GM12878 (cell line): ENCODE measurements at regions not wholly inside any gene's neighbourhood (a gene's known extent, or its start where the extent isn't known, plus 50 kb on each side); places are given as distances from the start of the nearest gene placed in this dataset.

Experiments
- ATAC-seq: fragments of 200-7000 bp; cut with Tn5 transposase; 3 replicates; pipeline ENCODE4 v1.9.1; 2020; ENCODE audit warnings: mild to moderate bottlenecking, moderate library complexity
- BruUV-seq: library from RNA; stranded (reverse); fragments of 400-500 nt; replicated peaks from 2 replicates; lab custom pipeline; 2021; lab: Mats Ljungman, UMichigan
- CTCF ChIA-PET: fragments of 300-600 bp; sonication (Branson Sonifier 250); formaldehyde crosslinking; extraction: SDS; loops from one replicate; lab custom pipeline; 2021; ENCODE audit warnings: inconsistent platforms; lab: Yijun Ruan, JAX
- POLR2A ChIA-PET: fragments of 350-600 bp; formaldehyde crosslinking; extraction: SDS; loops from one replicate; lab custom pipeline; 2021; ENCODE audit warnings: inconsistent platforms; lab: Charles Lee
- RAD21 ChIA-PET: fragments of 300-600 bp; sonication (Branson Sonifier 250); formaldehyde crosslinking; loops from one replicate; lab custom pipeline; 2023; ENCODE audit warnings: antibody characterized with exemption; ENCODE audit not compliant: unreplicated experiment; lab: Charles Lee
- SMC1A ChIA-PET: fragments of 300-600 bp; sonication (Branson Sonifier 250); formaldehyde crosslinking; loops from one replicate; lab custom pipeline; 2023; ENCODE audit not compliant: unreplicated experiment, uncharacterized antibody; lab: Charles Lee
- DNase-seq: peaks from one replicate; pipeline ENCODE4 v3.0.0-alpha.2; 2011; ENCODE audit warnings: low read depth, low spot score
- FAIRE-seq: peaks from 3 replicates; lab custom pipeline; 2011; peaks lifted over from hg19 to GRCh38; lab: Jason Lieb, UNC
- H2AFZ ChIP-seq: 2 replicates; pipeline ENCODE4 v1.6.0; 2011; ENCODE audit warnings: low read depth, low read length, control low read depth; ENCODE audit not compliant: control insufficient read depth
- H3K27ac ChIP-seq: 2 replicates; pipeline ENCODE4 v1.5.1; 2011; ENCODE audit warnings: control low read depth; ENCODE audit not compliant: control insufficient read depth, insufficient read depth
- H3K27me3 ChIP-seq, 2 experiments: replicated peaks in 1 of 2; 2 replicates each; pipeline versions ENCODE4 v1.6.0 to v1.6.1; 2011; ENCODE audit warnings: low read length in 1 of 2; ENCODE audit not compliant: control insufficient read depth in 2 of 2, insufficient read depth in 2 of 2
- H3K36me3 ChIP-seq, 2 experiments: 2 replicates each; pipeline ENCODE4 v1.5.1; 2011; ENCODE audit warnings: low read length in 1 of 2; ENCODE audit not compliant: control insufficient read depth in 2 of 2, insufficient read depth in 2 of 2
- H3K4me1 ChIP-seq: 2 replicates; pipeline ENCODE4 v1.6.1; 2011; ENCODE audit warnings: mild to moderate bottlenecking, low read length, moderate library complexity, mixed read lengths; ENCODE audit not compliant: control insufficient read depth, insufficient read depth
- H3K4me2 ChIP-seq: 2 replicates; pipeline ENCODE4 v1.6.0; 2011; ENCODE audit warnings: control low read depth; ENCODE audit not compliant: control insufficient read depth, insufficient read depth
- H3K4me3 ChIP-seq: fragments of 200-600 bp; sonication (generic); 2 replicates; pipeline ENCODE4 v1.5.1; 2016
- H3K79me2 ChIP-seq: 2 replicates; pipeline ENCODE4 v1.6.0; 2011; ENCODE audit warnings: low read length; ENCODE audit not compliant: control insufficient read depth, insufficient read depth
- H3K9ac ChIP-seq: 2 replicates; pipeline ENCODE4 v1.8.0; 2011; ENCODE audit warnings: low read length, control low read depth, mixed read lengths; ENCODE audit not compliant: control insufficient read depth, insufficient read depth
- H3K9me3 ChIP-seq: replicated peaks from 3 replicates; pipeline ENCODE4 v1.5.1; 2011; ENCODE audit warnings: mild to moderate bottlenecking, low read length; ENCODE audit not compliant: control insufficient read depth, insufficient read depth
- H4K20me1 ChIP-seq: 2 replicates; pipeline ENCODE4 v1.6.0; 2011; ENCODE audit not compliant: control insufficient read depth, insufficient read depth
- CUX1 ChIP-seq: IDR thresholded peaks from 2 replicates; pipeline ENCODE4 v1.6.1; 2012; ENCODE audit warnings: improper control_type of control experiment, low read depth, low read length; ENCODE audit not compliant: insufficient replicate concordance
- ESRRA ChIP-seq: IDR thresholded peaks from 2 replicates; pipeline ENCODE4 v1.6.1; 2012; ENCODE audit warnings: mild to moderate bottlenecking, low read length, improper control_type of control experiment
- FOXK2 ChIP-seq: fragments of 450-650 bp; IDR thresholded peaks from 2 replicates; pipeline ENCODE4 v1.6.1; 2017; ENCODE audit warnings: mild to moderate bottlenecking, moderate library complexity
- FOXM1 ChIP-seq: IDR thresholded peaks from 2 replicates; pipeline ENCODE4 v1.6.1; 2012; ENCODE audit warnings: low read depth, mild to moderate bottlenecking, inconsistent platforms, low read length, moderate library complexity
- IRF3 ChIP-seq: fragments of 450-650 bp; IDR thresholded peaks from 2 replicates; pipeline ENCODE4 v1.6.1; 2014; ENCODE audit warnings: mild to moderate bottlenecking
- POLR2AphosphoS2 ChIP-seq: IDR thresholded peaks from 2 replicates; pipeline ENCODE4 v1.6.1; 2011; ENCODE audit warnings: low read depth, mild to moderate bottlenecking, low read length, improper control_type of control experiment, moderate library complexity
- TAF1 ChIP-seq: IDR thresholded peaks from 2 replicates; pipeline ENCODE4 v1.6.1; 2011; ENCODE audit warnings: mild to moderate bottlenecking, low read depth, low read length, borderline replicate concordance
- ZNF24 ChIP-seq: fragments of 450-650 bp; IDR thresholded peaks from 2 replicates; pipeline ENCODE4 v1.6.1; 2017; ENCODE audit warnings: antibody characterized with exemption, mild to moderate bottlenecking
- WGBS: methylation state at CpG from one replicate; pipeline ENCODE4 v1.1.6; 2016; ENCODE audit warnings: low lambda C conversion rate; ENCODE audit not compliant: insufficient replicate concordance, insufficient coverage; ENCODE audit errors: missing lambda C conversion rate; 5-methylcytosine and 5-hydroxymethylcytosine counted together
- in situ Hi-C: fragments of 300-500 bp; cut with MboI; formaldehyde crosslinking; loops from 9 replicates; pipeline ENCODE4 v1.14.3; 2018; ENCODE audit warnings: mixed read lengths
- intact Hi-C: fragments of 100-400 bp; cut with micrococcal nuclease; formaldehyde crosslinking; loops from one replicate; pipeline ENCODE4 v1.14.2; 2022; ENCODE audit not compliant: unreplicated experiment

DNA sequence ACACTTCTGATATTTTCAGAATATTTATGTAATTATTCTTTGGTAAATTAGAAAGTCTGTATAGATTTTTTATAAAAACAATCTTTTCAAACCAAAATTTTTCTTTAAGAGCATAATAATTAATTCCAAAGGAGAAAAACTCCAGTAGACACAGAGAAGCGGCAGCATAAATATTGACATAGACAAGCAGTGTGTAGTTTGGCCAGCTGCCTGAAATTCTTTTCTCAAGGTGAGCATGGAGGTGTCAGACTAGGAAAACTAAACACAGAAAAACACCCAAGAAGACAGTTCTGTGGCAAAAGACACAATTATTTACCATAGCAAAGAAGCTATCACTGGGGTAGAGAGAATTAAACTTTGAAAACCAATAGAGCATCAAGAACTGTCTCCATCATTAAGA, 82.4 kb downstream of the KLF6 start (continued):
- TF ChIP-seq IRF3 (no peak), ESRRA (no peak)

DNA sequence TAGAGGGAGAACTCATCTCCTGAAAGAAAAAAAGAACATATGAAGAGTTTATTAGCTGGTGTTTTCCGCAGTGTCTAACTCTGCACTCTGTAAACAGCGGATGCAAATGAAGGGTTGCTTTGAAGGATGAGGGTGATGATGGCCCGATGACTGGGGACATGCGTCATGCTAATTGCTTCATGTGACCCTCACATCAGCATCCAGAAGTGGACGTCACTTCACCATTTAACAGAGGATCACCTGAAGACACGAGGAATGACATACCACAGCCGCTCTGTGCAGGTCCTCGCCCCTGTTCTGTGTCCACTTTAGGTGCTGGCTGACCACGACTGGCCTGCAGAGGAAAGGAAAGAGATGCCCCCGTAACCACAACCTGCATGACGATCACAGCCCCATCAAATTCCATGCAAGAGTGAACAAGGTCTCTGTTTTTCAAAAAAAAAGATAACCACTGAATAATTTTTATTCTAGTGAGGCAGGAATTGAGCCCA, 82.9 kb downstream of the KLF6 start:
- in situ Hi-C loops: no loop called here
- DNase-seq (no peak), ATAC-seq (no peak), FAIRE-seq (no peak)
- WGBS: 47% methylated on average over 11 of the region's 11 CpGs
- no peak for TF ChIP-seq FOXM1
- TF ChIP-seq POLR2AphosphoS2: no peak
- no peak for TF ChIP-seq TAF1
- no peak for TF ChIP-seq CUX1
- TF ChIP-seq FOXK2: no peak
- TF ChIP-seq ZNF24: no peak
- POLR2A ChIA-PET: no interaction called here
- CTCF ChIA-PET: no interaction called here
- Histone ChIP-seq H3K9ac (no peak overlapping the region), H3K9me3 (no peaks in the 10 kb centered on the region), H3K4me3 (no peak overlapping the region), H4K20me1 (no peaks in the 10 kb centered on the region), H2AFZ (no peak overlapping the region), H3K27me3 (no peaks in the 10 kb centered on the region; a peak in 1 of 4 replicates), H3K36me3 (no peaks in the 10 kb centered on the region), H3K4me1 (no peaks in the 10 kb centered on the region), H3K4me2 (no peak overlapping the region), H3K79me2 (no peaks in the 10 kb centered on the region), H3K27ac (no peak overlapping the region)
- SMC1A ChIA-PET: interaction anchor here (0.6 kb wide), 1 partner anchor 127 kb away, joined by 3 read pairs; no protein-coding TSS in a partner anchor
- RAD21 ChIA-PET: no interaction called here
- no TSS peak for BruUV-seq
- intact Hi-C loops: no loop called here
